ENCODE measurements at regions not wholly inside any gene's neighbourhood (a gene's known extent, or its start where the extent isn't known, plus 50 kb on each side); places are given as distances from the start of the nearest gene placed in this dataset.

- no peak for TF ChIP-seq CTCF (IDR thresholded peaks at IDR 0.05)
- no peak for TF ChIP-seq POLR2A (IDR thresholded peaks at IDR 0.05)
- TF ChIP-seq POLR2AphosphoS5 (IDR thresholded peaks at IDR 0.05), result no peak
These were observed 271.9 kb downstream of the GPM6A start for GRCh38 chr4:175540151-175540550.
